H1 (cell line): ENCODE measurements at regions not wholly inside any gene's neighbourhood (a gene's known extent, or its start where the extent isn't known, plus 50 kb on each side); places are given as distances from the start of the nearest gene placed in this dataset.

Experiments
- CTCF ChIA-PET: fragments of 300-600 bp; sonication (Branson Sonifier 250); formaldehyde crosslinking; loops from one replicate; lab custom pipeline; 2021; ENCODE audit not compliant: partially characterized antibody; lab: Charles Lee
- POLR2A ChIA-PET: fragments of 300-600 bp; sonication (Branson Sonifier 250); formaldehyde crosslinking; loops from one replicate; lab custom pipeline; 2021; ENCODE audit warnings: inconsistent platforms; ENCODE audit not compliant: partially characterized antibody; lab: Charles Lee
- DNase-seq, 2 experiments: peaks; one replicate each; pipeline versions ENCODE4 v3.0.0 to v3.0.0-alpha.2; 2010 to 2022; ENCODE audit warnings: low spot score in 2 of 2, low read depth in 1 of 2, mixed read lengths in 1 of 2
- FAIRE-seq: peaks from 2 replicates; lab custom pipeline; 2011; peaks lifted over from hg19 to GRCh38; lab: Jason Lieb, UNC
- H2AFZ ChIP-seq: 2 replicates; pipeline ENCODE4 v1.8.1; 2012; ENCODE audit warnings: low read length, inconsistent platforms
- H2AK5ac ChIP-seq: 2 replicates; pipeline ENCODE4 v1.6.1; 2013; ENCODE audit warnings: low read depth, low read length
- H2BK120ac ChIP-seq: replicated peaks from 2 replicates; pipeline ENCODE3; 2013; ENCODE audit warnings: low read depth, low read length, inconsistent platforms
- H2BK12ac ChIP-seq: 2 replicates; pipeline ENCODE4 v1.6.1; 2013; ENCODE audit warnings: low read depth, low read length
- H2BK15ac ChIP-seq: 2 replicates; pipeline ENCODE4 v1.6.1; 2013; ENCODE audit warnings: low read length
- H2BK20ac ChIP-seq: 2 replicates; pipeline ENCODE4 v1.6.1; 2013; ENCODE audit warnings: low read length
- H2BK5ac ChIP-seq: 2 replicates; pipeline ENCODE4 v1.6.1; 2013; ENCODE audit warnings: low read depth, low read length
- H3K14ac ChIP-seq: 2 replicates; pipeline ENCODE4 v1.6.1; 2013; ENCODE audit warnings: inconsistent platforms; ENCODE audit not compliant: insufficient read length
- H3K18ac ChIP-seq: 2 replicates; pipeline ENCODE4 v1.6.1; 2013; ENCODE audit warnings: low read length; ENCODE audit errors: extremely low read depth
- H3K23ac ChIP-seq: 2 replicates; pipeline ENCODE4 v1.6.1; 2013; ENCODE audit warnings: inconsistent platforms; ENCODE audit not compliant: insufficient read length
- H3K23me2 ChIP-seq: 2 replicates; pipeline ENCODE4 v1.6.1; 2013; ENCODE audit warnings: low read depth, low read length
- H3K27ac ChIP-seq: 2 replicates; pipeline ENCODE4 v1.6.1; 2011; ENCODE audit warnings: low read depth, low read length, inconsistent platforms
- H3K27me3 ChIP-seq, 4 experiments: replicated peaks in 1 of 4; 1 replicate in 1 of 4; 2 replicates in 3 of 4; pipeline versions ENCODE4 v1.6.1 to v1.8.1; 2011 to 2013; ENCODE audit warnings: low read length in 3 of 4, mild to moderate bottlenecking in 3 of 4, inconsistent platforms in 2 of 4, mixed read lengths in 2 of 4, moderate library complexity in 1 of 4; ENCODE audit not compliant: control insufficient read depth in 3 of 4, insufficient read depth in 3 of 4; ENCODE audit errors: extremely low read depth in 1 of 4
- H3K36me3 ChIP-seq, 4 experiments: 2 replicates each; pipeline versions ENCODE4 v1.6.1 to v1.8.1; 2011 to 2013; ENCODE audit warnings: mild to moderate bottlenecking in 4 of 4, low read length in 3 of 4, moderate library complexity in 2 of 4, control low read depth in 1 of 4, inconsistent platforms in 1 of 4; ENCODE audit not compliant: insufficient read depth in 4 of 4, control insufficient read depth in 2 of 4
- H3K4ac ChIP-seq: replicated peaks from 2 replicates; pipeline ENCODE3; 2013; ENCODE audit warnings: low read length, low read depth, mixed read lengths, inconsistent platforms; ENCODE audit not compliant: insufficient read length
- H3K4me1 ChIP-seq, 4 experiments: replicated peaks in 1 of 4; 1 replicate in 1 of 4; 2 replicates in 3 of 4; pipeline versions ENCODE4 v1.6.1 to v1.8.1; 2011 to 2013; ENCODE audit warnings: low read length in 3 of 4, inconsistent platforms in 2 of 4, mixed read lengths in 1 of 4; ENCODE audit not compliant: insufficient read depth in 4 of 4, control insufficient read depth in 3 of 4
- H3K4me2 ChIP-seq, 2 experiments: 2 replicates each; pipeline versions ENCODE4 v1.6.1 to v1.8.1; 2011 to 2013; ENCODE audit warnings: low read depth in 2 of 2, low read length in 2 of 2, control low read depth in 1 of 2, inconsistent platforms in 1 of 2, mild to moderate bottlenecking in 1 of 2; ENCODE audit not compliant: insufficient read depth in 1 of 2
- H3K4me3 ChIP-seq, 4 experiments: fragments of 200-600, 300-600 bp in 1 of 4; sonication (generic), shearing (Covaris generic), sonication (Bioruptor Twin) in 1 of 4; 2 replicates each; pipeline versions ENCODE4 v1.5.1 to v1.8.1; 2011 to 2016; ENCODE audit warnings: low read length in 4 of 4, low read depth in 3 of 4, control low read depth in 2 of 4, inconsistent platforms in 2 of 4, mild to moderate bottlenecking in 2 of 4, mixed read lengths in 1 of 4, moderate library complexity in 1 of 4; ENCODE audit not compliant: insufficient read depth in 2 of 4; ENCODE audit errors: extremely low read depth in 1 of 4
- H3K56ac ChIP-seq: replicated peaks from 2 replicates; pipeline ENCODE3; 2013; ENCODE audit warnings: low read depth, mild to moderate bottlenecking, mixed read lengths, low read length, inconsistent platforms; ENCODE audit not compliant: insufficient read length
- H3K79me1 ChIP-seq: 2 replicates; pipeline ENCODE4 v1.6.1; 2013; ENCODE audit warnings: low read depth, low read length, control low read depth
- H3K79me2 ChIP-seq, 2 experiments: 2 replicates each; pipeline versions ENCODE4 v1.6.1 to v1.8.1; 2012 to 2013; ENCODE audit warnings: low read length in 2 of 2, mild to moderate bottlenecking in 2 of 2, inconsistent platforms in 1 of 2; ENCODE audit not compliant: insufficient read depth in 2 of 2, control insufficient read depth in 1 of 2
- H3K9ac ChIP-seq, 4 experiments: replicated peaks in 1 of 4; 1 replicate in 1 of 4; 2 replicates in 3 of 4; pipeline versions ENCODE4 v1.6.1 to v1.8.1; 2011 to 2013; ENCODE audit warnings: low read depth in 3 of 4, low read length in 3 of 4, control low read depth in 2 of 4, mild to moderate bottlenecking in 2 of 4, moderate library complexity in 2 of 4, inconsistent platforms in 1 of 4; ENCODE audit errors: extremely low read depth in 1 of 4
- H3K9me3 ChIP-seq, 2 experiments: 2 replicates each; pipeline versions ENCODE4 v1.6.1 to v1.8.1; 2012 to 2013; ENCODE audit warnings: mild to moderate bottlenecking in 2 of 2, moderate library complexity in 2 of 2, control low read depth in 1 of 2, inconsistent platforms in 1 of 2, low read depth in 1 of 2, low read length in 1 of 2, mixed read lengths in 1 of 2; ENCODE audit not compliant: insufficient read depth in 2 of 2
- H4K20me1 ChIP-seq, 2 experiments: replicated peaks in 1 of 2; 2 replicates each; pipeline versions ENCODE3 to v1.8.1; 2011 to 2013; ENCODE audit warnings: inconsistent platforms in 2 of 2, low read length in 2 of 2, mild to moderate bottlenecking in 1 of 2; ENCODE audit not compliant: insufficient read depth in 2 of 2, control insufficient read depth in 1 of 2
- H4K5ac ChIP-seq: 2 replicates; pipeline ENCODE4 v1.6.1; 2013; ENCODE audit warnings: low read length, low read depth, mixed read lengths, inconsistent platforms; ENCODE audit not compliant: insufficient read length
- H4K8ac ChIP-seq: 2 replicates; pipeline ENCODE4 v1.8.0; 2013; ENCODE audit warnings: mild to moderate bottlenecking, moderate library complexity, low read length, inconsistent platforms; ENCODE audit not compliant: insufficient read depth; ENCODE audit errors: extremely low read depth
- H4K91ac ChIP-seq: replicated peaks from 2 replicates; pipeline ENCODE3; 2013; ENCODE audit warnings: low read length, mixed read lengths, inconsistent platforms; ENCODE audit not compliant: insufficient read length
- GABPA ChIP-seq: IDR thresholded peaks from 2 replicates; pipeline ENCODE4 v1.6.1; 2011; ENCODE audit warnings: mild to moderate bottlenecking, low read length, moderate library complexity, borderline replicate concordance; ENCODE audit not compliant: insufficient read depth
- GTF2F1 ChIP-seq: IDR thresholded peaks from 2 replicates; pipeline ENCODE4 v1.6.1; 2012; ENCODE audit warnings: low read depth, low read length, improper control_type of control experiment, borderline replicate concordance
- HDAC6 ChIP-seq: IDR thresholded peaks from one replicate; pipeline ENCODE4 v1.7.1; 2012; ENCODE audit warnings: low read depth, mild to moderate bottlenecking, inconsistent platforms, low read length, moderate library complexity
- PHF8 ChIP-seq: fragments of 200-600 bp; sonication (generic); conservative IDR thresholded peaks from 2 replicates; pipeline ENCODE4 v1.7.1; 2012; ENCODE audit warnings: low read depth, mild to moderate bottlenecking, inconsistent platforms, low read length, moderate library complexity
- RBBP5 ChIP-seq: IDR thresholded peaks from 2 replicates; pipeline ENCODE4 v1.7.1; 2012; ENCODE audit warnings: low read depth, mild to moderate bottlenecking, inconsistent platforms, low read length, moderate library complexity, borderline replicate concordance
- RXRA ChIP-seq: IDR thresholded peaks from 2 replicates; pipeline ENCODE4 v1.6.1; 2011; ENCODE audit warnings: low read depth, mild to moderate bottlenecking, low read length, moderate library complexity; ENCODE audit not compliant: insufficient read depth
- SP4 ChIP-seq: IDR thresholded peaks from 2 replicates; pipeline ENCODE4 v1.6.1; 2012; ENCODE audit warnings: low read length, inconsistent platforms
- SRF ChIP-seq: IDR thresholded peaks from 2 replicates; pipeline ENCODE4 v1.6.1; 2011; ENCODE audit warnings: mild to moderate bottlenecking, low read depth, low read length, moderate library complexity
- TAF1 ChIP-seq: IDR thresholded peaks from 2 replicates; pipeline ENCODE4 v1.6.1; 2011; ENCODE audit warnings: mild to moderate bottlenecking, low read depth, low read length
- TAF7 ChIP-seq: optimal IDR thresholded peaks from 2 replicates; pipeline ENCODE3; 2011; ENCODE audit warnings: low read depth, mild to moderate bottlenecking, inconsistent platforms, low read length, moderate library complexity, borderline replicate concordance
- WGBS, 2 experiments: shearing (Covaris generic) in 1 of 2; methylation state at CpG; one replicate each; pipeline versions ENCODE4 v1.1.6 to v1.1.7; 2013 to 2015; ENCODE audit warnings: low lambda C conversion rate in 2 of 2, mixed read lengths in 2 of 2, inconsistent platforms in 1 of 2, low coverage in 1 of 2, missing lambda C conversion rate in 1 of 2; ENCODE audit not compliant: insufficient replicate concordance in 2 of 2, insufficient coverage in 1 of 2, insufficient read length in 1 of 2; ENCODE audit errors: extremely low coverage in 1 of 2, missing lambda C conversion rate in 1 of 2; 5-methylcytosine and 5-hydroxymethylcytosine counted together

DNA sequence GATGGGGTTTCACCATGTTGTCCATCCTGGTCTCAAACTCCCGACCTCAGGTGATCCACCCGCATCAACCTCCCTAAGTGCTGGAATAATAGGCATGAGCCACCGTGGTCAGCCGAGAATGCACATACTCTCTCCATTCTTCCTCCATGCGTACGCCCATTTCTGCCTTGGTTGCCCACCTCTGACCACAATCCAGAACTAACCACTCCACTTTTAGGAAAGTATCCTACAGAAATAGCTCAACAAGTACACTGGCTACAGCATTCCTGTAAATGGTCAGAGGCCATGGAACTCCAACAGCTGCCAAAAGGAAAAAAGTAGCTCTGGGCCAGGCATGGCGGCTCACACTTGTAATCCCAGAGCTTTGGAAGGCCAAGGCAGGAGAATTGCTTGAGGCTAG lies 60.7 kb downstream of the IRF2BPL start:
- no peak for TF ChIP-seq PHF8
- no peak for TF ChIP-seq HDAC6
- no peak for TF ChIP-seq RBBP5
- no peak for TF ChIP-seq GABPA
- no peak for TF ChIP-seq SP4
- no peak for TF ChIP-seq SRF
- no peak for TF ChIP-seq TAF1
- no peak for TF ChIP-seq TAF7
- TF ChIP-seq GTF2F1: no peak
- no peak for TF ChIP-seq RXRA
- H2BK120ac ChIP-seq: no peak overlapping the region

More for the DNA sequence above, 60.7 kb downstream of the IRF2BPL start:
- Histone ChIP-seq H3K23ac (no peak overlapping the region), H3K79me2 (no peaks in the 10 kb centered on the region), H3K56ac (no peak overlapping the region), H3K4me3 (no peak overlapping the region), H3K14ac (no peak overlapping the region), H2AK5ac (no peak overlapping the region), H3K27me3 (no peaks in the 10 kb centered on the region), H3K9me3 (no peaks in the 10 kb centered on the region), H3K4me2 (no peak overlapping the region; a peak in 1 of 4 replicates), H4K91ac (no peak overlapping the region), H3K4me1 (peaks cover under 1 to 33% (median 17%) of the 10 kb centered on the region in 4 experiments), H3K36me3 (no peaks in the 10 kb centered on the region), H2BK5ac (peak overlapping the region; percentile 76; the same call in 1 of the 2 replicates), H3K79me1 (no peaks in the 10 kb centered on the region), H4K8ac (no peak overlapping the region; the same call in 1 of the 2 replicates), H3K18ac (no peak overlapping the region), H2BK20ac (peak overlapping the region; percentile 97), H3K23me2 (no peaks in the 10 kb centered on the region), H3K4ac (no peak overlapping the region), H2AFZ (no peak overlapping the region), H4K20me1 (no peaks in the 10 kb centered on the region), H4K5ac (no peak overlapping the region), H3K9ac (no peak overlapping the region), H3K27ac (no peak overlapping the region), H2BK15ac (no peak overlapping the region), H2BK12ac (peak overlapping the region; percentile 17; the same call in 1 of the 2 replicates)
- FAIRE-seq (no peak), DNase-seq (no peak)
- ChIA-PET POLR2A (interaction anchor here (0.7 to 1.9 kb wide), 9 partner anchors 10 to 70 kb away, joined by 3 to 5 read pairs (median 3); partner anchors contain the start of gene IRF2BPL), CTCF (interaction anchor here (0.6 to 4.3 kb wide), 23 partner anchors 10 to 123 kb away, joined by 3 to 16 read pairs (median 5); no protein-coding TSS in a partner anchor)
- WGBS, 2 experiments: 93% methylated on average over 7 of the region's 7 CpGs; no CpG with 5 or more reads in 1 of the 2 experiments
